CD4-positive, alpha-beta T cell treated with Interleukin-4 for 1 hour (primary cell): ENCODE measurements at regions not wholly inside any gene's neighbourhood (a gene's known extent, or its start where the extent isn't known, plus 50 kb on each side); places are given as distances from the start of the nearest gene placed in this dataset.

Source experiments
- DNase-seq, 2 donors: peaks; one replicate each; pipeline ENCODE4 v3.0.0-alpha.2; 2020 to 2022

GRCh38 chr22:49140911-49141665 lies 686.6 kb downstream of the BRD1 start:
- no peak for DNase-seq

GRCh38 chr22:49139492-49140151 lies 688.1 kb downstream of the BRD1 start:
- DNase-seq = no peak

- DNase-seq = no peak
Measured at GRCh38 chr22:49138250-49138790, 689.4 kb downstream of the BRD1 start.

- no peak for DNase-seq
Measured at GRCh38 chr22:49137206-49137840, 690.4 kb downstream of the BRD1 start.

DNA sequence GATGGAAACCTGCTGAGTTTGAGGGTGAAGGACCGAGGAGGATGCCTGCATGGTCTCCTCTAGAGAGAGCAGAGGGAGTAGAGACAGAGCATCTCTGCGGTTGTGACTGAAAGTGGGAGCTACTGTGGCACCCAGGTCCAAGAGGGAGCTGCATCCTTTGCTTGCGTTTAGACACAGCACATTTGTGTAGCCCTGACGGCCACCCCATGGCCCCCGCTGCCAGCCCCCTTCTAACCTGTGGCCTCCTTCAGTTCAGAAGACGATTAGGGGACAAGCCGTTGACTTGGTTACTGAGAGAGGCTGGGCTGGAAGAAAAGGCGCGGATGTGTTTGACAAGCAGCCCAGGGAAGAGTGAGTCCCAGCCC lies 690.9 kb downstream of the BRD1 start:
- no peak for DNase-seq

GRCh38 chr22:49136041-49136815 lies 691.4 kb downstream of the BRD1 start:
- no peak for DNase-seq

- DNase-seq = no peak
Measured at GRCh38 chr22:49134076-49134475, 693.6 kb downstream of the BRD1 start.

- no peak for DNase-seq
Measured at GRCh38 chr22:49133541-49133940, 694.1 kb downstream of the BRD1 start.

DNA sequence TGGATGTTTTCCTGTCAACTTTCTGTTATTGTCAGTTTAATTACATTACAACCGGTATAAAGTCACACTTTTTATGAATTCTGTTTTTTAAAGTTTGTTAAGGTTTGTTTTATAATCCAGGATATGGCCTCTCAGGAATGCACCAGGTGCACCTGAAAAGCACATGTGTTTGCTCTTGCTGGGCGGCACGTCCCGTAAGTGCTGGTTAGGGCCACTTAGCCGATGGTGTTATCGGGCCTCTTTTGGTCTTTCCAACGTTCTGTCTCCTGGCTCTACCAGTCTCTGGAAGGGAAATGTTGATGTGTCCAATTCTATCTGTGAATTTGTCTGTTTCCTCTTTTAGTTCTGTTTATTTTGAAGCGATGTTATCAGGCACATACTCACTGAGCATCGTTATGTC lies 695.7 kb downstream of the BRD1 start:
- DNase-seq = no peak

GRCh38 chr22:49129736-49130135 lies 697.9 kb downstream of the BRD1 start:
- no peak for DNase-seq

- no peak for DNase-seq
Measured at GRCh38 chr22:49128874-49129273, 698.8 kb downstream of the BRD1 start.

DNA sequence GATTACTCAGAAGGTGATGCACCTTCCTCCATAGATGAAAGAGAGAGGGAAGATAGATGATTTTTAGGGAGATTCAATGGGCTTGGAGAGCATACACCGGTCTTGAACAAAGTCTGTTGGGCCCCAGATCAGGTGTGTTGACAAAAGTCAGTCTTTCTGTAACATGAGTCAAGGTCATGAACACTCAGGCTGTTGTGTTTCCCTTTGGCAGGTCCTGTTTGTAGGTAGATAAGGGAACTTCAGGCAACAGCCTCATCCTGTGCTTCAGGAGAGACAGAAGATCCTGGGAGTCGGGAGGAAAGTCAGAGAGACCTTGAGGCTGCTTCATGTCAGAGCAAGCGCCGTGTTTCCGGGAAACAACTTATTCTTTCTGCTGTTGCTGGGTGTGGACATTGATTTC lies 703.1 kb downstream of the BRD1 start:
- DNase-seq = no peak

GRCh38 chr22:49123621-49124192 lies 704.0 kb downstream of the BRD1 start:
- DNase-seq = no peak

DNA sequence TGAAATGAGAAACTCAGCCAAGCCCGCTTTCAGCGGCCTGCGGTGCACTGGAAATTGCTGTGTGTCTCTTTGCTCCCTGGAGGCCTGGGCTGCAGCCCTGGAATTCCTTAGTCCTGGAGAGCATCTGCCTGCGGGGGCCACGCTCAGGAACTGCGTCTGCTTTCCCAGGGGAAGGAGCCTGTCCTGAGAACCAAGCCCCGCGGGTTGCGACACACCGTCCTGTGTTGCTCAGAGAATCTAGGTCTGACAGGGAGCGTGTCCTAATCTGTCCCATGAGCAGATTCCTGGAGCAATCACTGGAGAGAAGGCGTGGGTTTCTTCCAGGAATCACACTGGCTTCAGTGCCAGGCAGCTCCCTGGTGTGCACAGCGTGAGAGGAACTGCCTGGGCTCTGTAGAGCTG lies 708.1 kb downstream of the BRD1 start:
- no peak for DNase-seq

DNA sequence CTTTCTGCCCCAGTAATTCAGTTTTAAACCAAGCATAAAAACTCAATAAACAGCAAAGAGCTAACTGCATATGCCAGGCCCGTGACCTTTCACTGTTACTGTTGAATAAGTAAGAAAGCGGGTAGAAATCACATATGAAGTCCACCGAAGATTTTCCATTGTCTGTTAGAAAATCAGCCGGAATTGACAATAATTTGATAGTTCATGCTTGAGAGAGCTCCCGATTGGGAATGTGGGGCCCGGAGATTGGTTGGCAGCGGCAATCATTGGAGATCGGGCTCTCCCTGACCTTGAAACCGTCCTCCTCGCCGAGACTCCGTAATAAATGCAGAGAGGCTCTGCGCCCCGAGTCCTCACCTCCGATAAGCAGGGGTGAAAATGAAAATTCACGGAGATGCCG lies 709.6 kb downstream of the BRD1 start:
- DNase-seq = no peak

- DNase-seq = no peak
Measured at GRCh38 chr22:49117486-49117885, 710.2 kb downstream of the BRD1 start.

DNA sequence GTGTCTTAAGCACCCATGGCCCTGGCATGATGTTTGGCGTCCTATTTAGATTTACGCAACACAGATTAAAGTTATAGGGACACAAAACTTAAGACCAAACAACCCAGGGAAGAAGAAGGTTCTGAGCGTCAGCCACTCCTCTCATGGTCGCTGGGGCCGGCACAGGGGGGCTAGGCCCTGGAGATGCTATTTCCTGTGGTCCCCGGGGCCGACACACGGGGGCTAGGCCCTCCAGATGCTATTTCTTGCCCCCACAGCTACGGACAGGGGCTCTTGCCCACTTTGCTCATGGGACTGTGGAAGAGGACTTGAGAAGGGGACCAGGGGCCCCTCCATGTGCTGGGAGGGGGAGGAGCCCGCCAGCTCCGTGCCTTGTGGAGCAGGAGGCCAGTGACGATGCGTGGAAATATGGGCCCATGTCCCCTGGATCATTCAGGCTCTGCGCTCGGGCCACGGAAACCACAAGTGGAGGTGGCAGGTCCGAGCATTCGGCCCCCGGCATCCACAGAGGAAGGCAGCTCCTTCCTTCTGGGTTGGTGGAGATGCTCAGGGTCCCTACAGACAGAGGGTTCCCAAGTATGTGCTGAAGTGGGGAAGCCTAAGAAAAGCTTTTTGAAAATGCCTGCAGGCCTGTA lies 711.1 kb downstream of the BRD1 start:
- no peak for DNase-seq

- DNase-seq = no peak
Measured at GRCh38 chr22:49116021-49116420, 711.7 kb downstream of the BRD1 start.

DNA sequence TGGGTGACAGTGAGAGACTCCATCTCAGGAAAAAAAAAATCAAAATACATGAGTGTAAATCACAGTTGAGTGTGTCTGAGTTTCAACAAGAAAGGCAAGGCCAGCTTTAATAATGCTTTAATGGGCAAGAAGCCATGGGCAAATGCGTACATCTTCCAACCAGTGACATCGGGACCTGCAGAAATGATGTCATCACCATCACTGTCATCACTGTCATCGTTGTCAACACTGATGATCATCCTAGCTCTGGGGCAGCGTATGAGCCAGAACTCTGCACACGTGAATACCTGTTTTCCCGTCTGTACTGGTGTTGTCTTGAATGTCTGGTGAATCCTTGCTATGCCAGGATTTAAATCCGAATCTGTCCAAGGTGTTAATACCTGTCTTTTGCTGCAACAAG lies 712.5 kb downstream of the BRD1 start:
- DNase-seq = no peak

DNA sequence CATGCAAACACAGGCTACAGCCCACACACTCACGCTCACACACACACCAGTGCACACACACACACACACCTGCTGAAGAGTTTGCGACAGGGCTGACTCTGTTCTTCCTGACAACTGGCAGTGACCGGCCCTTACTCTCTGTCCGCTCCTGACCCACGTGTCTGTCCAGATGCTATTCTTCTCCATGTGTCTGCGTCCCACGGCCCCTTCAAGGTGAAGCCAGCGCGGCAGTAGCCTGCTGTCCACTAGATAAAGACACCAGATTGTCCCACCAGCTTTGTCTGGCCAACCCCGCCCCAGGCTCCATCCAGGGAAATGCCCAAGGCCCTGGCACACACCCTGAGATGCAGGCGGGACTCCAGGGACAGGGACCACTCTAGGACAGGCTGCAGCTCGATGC lies 713.9 kb downstream of the BRD1 start:
- DNase-seq = no peak

- DNase-seq = no peak
Measured at GRCh38 chr22:49112661-49113626, 714.7 kb downstream of the BRD1 start.
